ENCODE measurements at regions not wholly inside any gene's neighbourhood (a gene's known extent, or its start where the extent isn't known, plus 50 kb on each side); places are given as distances from the start of the nearest gene placed in this dataset.
A peak's percentile ranks its signal among the peaks of the same experiment; 100 is the strongest.

DNA sequence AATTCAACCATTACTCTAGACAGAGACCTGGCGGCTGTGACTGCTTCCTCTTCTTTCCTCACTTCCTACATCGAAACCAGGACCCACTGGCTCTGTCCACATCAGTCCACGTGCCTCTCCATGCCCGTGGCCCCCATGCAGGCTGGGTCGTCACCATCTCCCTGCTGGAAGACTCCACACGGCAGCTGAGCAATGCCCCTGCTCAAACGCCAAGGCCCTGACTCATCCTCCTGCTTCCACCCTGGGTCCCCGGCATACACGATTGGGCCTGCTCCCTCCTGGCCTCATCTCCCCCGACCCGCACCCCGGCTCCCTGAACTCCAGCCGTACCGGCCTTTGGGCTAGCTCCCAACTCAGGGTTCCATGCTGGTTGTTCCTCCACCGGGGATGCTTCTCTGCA, 67.2 kb upstream of the IER5L start:
- Mint-ChIP-seq H3K36me3 (peaks cover 0 to 2% (median 0%) of the 10 kb centered on the region in 3 donors), H3K4me1 (peaks cover 7 to 22% (median 11%) of the 10 kb centered on the region in 3 donors), H3K9me3 (no peaks in the 10 kb centered on the region), H3K27ac (peak overlapping the region in 2 of 8 donors; percentile 47 to 63), H3K4me3 (no peak overlapping the region), H3K27me3 (peaks cover 0 to 4% of the 10 kb centered on the region in 2 donors)
- Histone ChIP-seq H3K27ac (ENCODE audit: low read depth, low read length) (no peak overlapping the region), H3K4me3 (ENCODE audit: low read length) (no peak overlapping the region), H3K36me3 (ENCODE audit: insufficient read depth, low read length) (no peaks in the 10 kb centered on the region), H3K4me1 (ENCODE audit: insufficient read depth, low read length) (peaks cover 3% of the 10 kb centered on the region), H3K9me3 (ENCODE audit: low read length) (no peaks in the 10 kb centered on the region), H3K27me3 (ENCODE audit: insufficient read depth, low read length, poor library complexity, severe bottlenecking) (no peaks in the 10 kb centered on the region)
- CTCF ChIA-PET: no interaction called here
- POLR2A ChIA-PET: no interaction called here
- no peak for DNase-seq

DNA sequence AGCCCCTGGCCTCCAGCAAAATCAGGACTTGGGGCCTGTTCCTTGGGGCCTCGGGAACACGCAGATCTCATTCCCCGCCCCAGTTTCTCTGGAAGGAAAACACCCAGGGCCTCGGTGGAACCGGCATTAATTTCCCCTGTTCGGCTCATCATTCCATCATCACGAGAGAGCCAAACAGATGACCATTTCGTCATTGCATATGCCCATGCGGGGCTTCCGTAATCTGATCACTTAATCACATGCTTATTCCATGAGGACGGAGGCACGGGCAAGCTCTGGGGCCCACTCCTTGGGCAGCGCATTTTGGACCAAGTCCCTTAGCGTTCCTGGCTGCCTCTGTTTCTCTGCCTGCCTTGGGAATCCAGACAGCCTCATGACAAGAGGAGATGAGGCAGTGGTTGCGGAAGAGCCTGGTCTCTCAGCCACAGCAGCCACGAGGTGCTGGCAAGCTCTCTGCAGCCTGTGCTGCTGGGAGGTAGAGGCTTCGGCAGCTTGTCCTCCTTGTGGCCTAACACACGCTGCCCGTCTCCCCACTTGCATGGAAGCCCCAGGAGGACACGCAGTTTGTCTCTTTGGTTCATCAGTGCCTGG, 65.0 kb upstream of the IER5L start:
- Mint-ChIP-seq H3K4me3 (no peak overlapping the region), H3K27me3 (peaks cover 0 to 1% of the 10 kb centered on the region in 2 donors), H3K27ac (peak overlapping the region in 2 of 8 donors; percentile 34 to 74), H3K36me3 (peaks cover 0 to 2% (median 0%) of the 10 kb centered on the region in 3 donors), H3K9me3 (no peaks in the 10 kb centered on the region), H3K4me1 (peaks cover 14 to 34% (median 20%) of the 10 kb centered on the region in 3 donors)
- no peak for DNase-seq
- H3K4me1 ChIP-seq (ENCODE audit: insufficient read depth, low read length): peaks cover 11% of the 10 kb centered on the region
- no peak overlapping the region for H3K4me3 ChIP-seq (ENCODE audit: low read length)
- no peak overlapping the region for H3K27ac ChIP-seq (ENCODE audit: low read depth, low read length)
- POLR2A ChIA-PET: no interaction called here
- CTCF ChIA-PET: no interaction called here
- no peaks in the 10 kb centered on the region for H3K9me3 ChIP-seq (ENCODE audit: low read length)
- no peaks in the 10 kb centered on the region for H3K36me3 ChIP-seq (ENCODE audit: insufficient read depth, low read length)
- no peaks in the 10 kb centered on the region for H3K27me3 ChIP-seq (ENCODE audit: insufficient read depth, low read length, poor library complexity, severe bottlenecking)

- Mint-ChIP-seq H3K9me3 (no peaks in the 10 kb centered on the region), H3K36me3 (peaks cover 0 to 2% (median 0%) of the 10 kb centered on the region in 3 donors), H3K27me3 (peaks cover 0 to 1% of the 10 kb centered on the region in 2 donors), H3K4me1 (peaks cover 21 to 41% (median 27%) of the 10 kb centered on the region in 3 donors), H3K4me3 (peak overlapping the region in 1 of 7 donors; percentile 27), H3K27ac (peak overlapping the region in 4 of 8 donors; percentile 35 to 84 (median 79))
- H3K4me3 ChIP-seq (ENCODE audit: low read length): no peak overlapping the region
- H3K27me3 ChIP-seq (ENCODE audit: insufficient read depth, low read length, poor library complexity, severe bottlenecking): no peaks in the 10 kb centered on the region
- CTCF ChIA-PET: no interaction called here
- no peaks in the 10 kb centered on the region for H3K36me3 ChIP-seq (ENCODE audit: insufficient read depth, low read length)
- DNase-seq: no peak
- H3K4me1 ChIP-seq (ENCODE audit: insufficient read depth, low read length): peaks cover 18% of the 10 kb centered on the region
- no peaks in the 10 kb centered on the region for H3K9me3 ChIP-seq (ENCODE audit: low read length)
- no peak overlapping the region for H3K27ac ChIP-seq (ENCODE audit: low read depth, low read length)
- POLR2A ChIA-PET: no interaction called here
These were observed 64.3 kb upstream of the IER5L start for GRCh38 chr9:129242191-129242941.

- Mint-ChIP-seq H3K4me3 (no peak overlapping the region), H3K27ac (peak overlapping the region in 3 of 8 donors; percentile 17 to 90 (median 52)), H3K36me3 (peaks cover 0 to 4% (median 0%) of the 10 kb centered on the region in 3 donors), H3K27me3 (peaks cover 0 to 1% of the 10 kb centered on the region in 2 donors), H3K9me3 (no peaks in the 10 kb centered on the region), H3K4me1 (peaks cover 28 to 47% (median 33%) of the 10 kb centered on the region in 3 donors)
- Histone ChIP-seq H3K9me3 (ENCODE audit: low read length) (no peaks in the 10 kb centered on the region), H3K27ac (ENCODE audit: low read depth, low read length) (no peak overlapping the region), H3K4me1 (ENCODE audit: insufficient read depth, low read length) (peaks cover 20% of the 10 kb centered on the region), H3K27me3 (ENCODE audit: insufficient read depth, low read length, poor library complexity, severe bottlenecking) (no peaks in the 10 kb centered on the region), H3K36me3 (ENCODE audit: insufficient read depth, low read length) (no peaks in the 10 kb centered on the region), H3K4me3 (ENCODE audit: low read length) (no peak overlapping the region)
- ChIA-PET CTCF (interaction anchor here (0.9 to 1.0 kb wide), 2 partner anchors 21 to 64 kb away, joined by 3 read pairs; partner anchors contain the start of gene IER5L), POLR2A (no interaction called here)
- no peak for DNase-seq
These were observed 63.7 kb upstream of the IER5L start for GRCh38 chr9:129241725-129242124.

DNA sequence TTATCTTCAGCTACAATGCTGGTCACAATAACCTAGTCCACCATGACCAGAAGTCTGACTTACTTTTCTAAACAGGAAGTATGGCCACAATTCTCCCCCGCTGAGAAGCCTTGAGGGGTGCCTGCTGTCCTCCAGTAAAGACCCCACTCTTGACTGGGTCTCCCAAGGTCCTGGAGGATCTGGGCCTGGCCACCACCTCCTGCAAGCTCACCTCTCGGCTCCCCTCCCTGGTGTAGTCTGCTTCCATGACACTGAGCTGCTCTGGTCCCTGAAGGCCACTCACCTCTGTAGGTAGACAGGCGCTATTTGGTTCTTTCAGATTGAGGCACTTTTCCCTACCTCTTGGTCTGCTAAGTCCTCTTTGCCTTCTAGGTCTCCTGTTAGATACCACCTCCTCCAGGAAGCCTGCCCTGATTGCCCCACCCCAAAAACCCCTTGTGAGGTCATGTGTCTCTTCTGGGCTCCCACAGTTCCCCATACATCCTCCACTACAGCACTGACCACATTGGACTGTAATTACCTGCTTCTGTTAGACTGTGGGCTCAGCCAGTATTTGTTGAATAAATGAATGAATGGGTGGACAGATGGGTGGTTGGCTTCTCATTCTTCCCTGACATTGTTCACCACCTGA, 62.6 kb upstream of the IER5L start:
- H3K27ac Mint-ChIP-seq: peak overlapping the region in 6 of 8 donors; percentile 34 to 78 (median 52)
- no peaks in the 10 kb centered on the region for H3K9me3 Mint-ChIP-seq
- H3K27me3 ChIP-seq (ENCODE audit: insufficient read depth, low read length, poor library complexity, severe bottlenecking): no peaks in the 10 kb centered on the region
- H3K36me3 Mint-ChIP-seq: peaks cover 0 to 4% (median 0%) of the 10 kb centered on the region in 3 donors
- ChIA-PET CTCF (interaction anchor here (0.9 to 1.0 kb wide), 2 partner anchors 20 to 63 kb away, joined by 3 read pairs; partner anchors contain the start of gene IER5L), POLR2A (no interaction called here)
- no peaks in the 10 kb centered on the region for H3K9me3 ChIP-seq (ENCODE audit: low read length)
- H3K4me3 Mint-ChIP-seq: no peak overlapping the region
- no peak overlapping the region for H3K27ac ChIP-seq (ENCODE audit: low read depth, low read length)
- H3K4me1 ChIP-seq (ENCODE audit: insufficient read depth, low read length): peaks cover 21% of the 10 kb centered on the region
- no peaks in the 10 kb centered on the region for H3K36me3 ChIP-seq (ENCODE audit: insufficient read depth, low read length)
- no peak overlapping the region for H3K4me3 ChIP-seq (ENCODE audit: low read length)
- no peak for DNase-seq
- peaks cover 0 to 1% of the 10 kb centered on the region in 2 donors for H3K27me3 Mint-ChIP-seq
- H3K4me1 Mint-ChIP-seq: peaks cover 37 to 56% (median 42%) of the 10 kb centered on the region in 3 donors

GRCh38 chr9:129239946-129240490, 62.0 kb upstream of the IER5L start:
- H3K36me3 Mint-ChIP-seq: peaks cover 0 to 4% (median 0%) of the 10 kb centered on the region in 3 donors
- peak overlapping the region in 1 of 8 donors; percentile 21 for H3K27ac Mint-ChIP-seq
- ChIA-PET CTCF (no interaction called here), POLR2A (no interaction called here)
- DNase-seq: no peak
- H3K9me3 Mint-ChIP-seq: no peaks in the 10 kb centered on the region
- H3K4me1 ChIP-seq (ENCODE audit: insufficient read depth, low read length): peaks cover 28% of the 10 kb centered on the region
- H3K4me1 Mint-ChIP-seq: peaks cover 44 to 63% (median 48%) of the 10 kb centered on the region in 3 donors
- no peaks in the 10 kb centered on the region for H3K36me3 ChIP-seq (ENCODE audit: insufficient read depth, low read length)
- H3K27ac ChIP-seq (ENCODE audit: low read depth, low read length): no peak overlapping the region
- H3K27me3 Mint-ChIP-seq: peaks cover 0 to 1% of the 10 kb centered on the region in 2 donors
- no peak overlapping the region for H3K4me3 ChIP-seq (ENCODE audit: low read length)
- H3K9me3 ChIP-seq (ENCODE audit: low read length): no peaks in the 10 kb centered on the region
- no peak overlapping the region for H3K4me3 Mint-ChIP-seq
- no peaks in the 10 kb centered on the region for H3K27me3 ChIP-seq (ENCODE audit: insufficient read depth, low read length, poor library complexity, severe bottlenecking)

- H3K4me1 ChIP-seq (ENCODE audit: insufficient read depth, low read length): peaks cover 45% of the 10 kb centered on the region
- no peak for DNase-seq
- H3K9me3 ChIP-seq (ENCODE audit: low read length): no peaks in the 10 kb centered on the region
- H3K27me3 ChIP-seq (ENCODE audit: insufficient read depth, low read length, poor library complexity, severe bottlenecking): no peaks in the 10 kb centered on the region
- ChIA-PET CTCF (interaction anchor here (1.3 to 4.8 kb wide), 7 partner anchors 17 to 107 kb away, joined by 4 to 33 read pairs (median 6); partner anchors contain the start of gene IER5L), POLR2A (interaction anchor here (0.7 to 3.3 kb wide), 4 partner anchors 12 to 106 kb away, joined by 3 to 36 read pairs (median 4); partner anchors contain the start of gene IER5L)
- Mint-ChIP-seq H3K4me1 (peaks cover 57 to 83% (median 68%) of the 10 kb centered on the region in 3 donors), H3K9me3 (peaks cover 0 to 2% (median 0%) of the 10 kb centered on the region in 5 donors), H3K27ac (peak overlapping the region; percentile 77 to 97 (median 90)), H3K4me3 (peak overlapping the region; percentile 84 to 94 (median 90)), H3K27me3 (peaks cover 0 to 1% of the 10 kb centered on the region in 2 donors), H3K36me3 (peaks cover 2 to 5% (median 2%) of the 10 kb centered on the region in 3 donors)
- H3K36me3 ChIP-seq (ENCODE audit: insufficient read depth, low read length): no peaks in the 10 kb centered on the region
- H3K4me3 ChIP-seq (ENCODE audit: low read length): peak overlapping the region; percentile 54
- no peak overlapping the region for H3K27ac ChIP-seq (ENCODE audit: low read depth, low read length)
These were observed 59.7 kb upstream of the IER5L start for GRCh38 chr9:129237803-129238202.
